ENCODE measurements at regions not wholly inside any gene's neighbourhood (a gene's known extent, or its start where the extent isn't known, plus 50 kb on each side); places are given as distances from the start of the nearest gene placed in this dataset.

- DNase-seq = peak; percentile 16
- H3K36me3 ChIP-seq (replicated peaks) = no peaks in the 10 kb centered on the region
- H3K27me3 ChIP-seq (replicated peaks) = no peaks in the 10 kb centered on the region
- H3K27ac ChIP-seq = no peak overlapping the region
- no peak for TF ChIP-seq CTCF (IDR thresholded peaks at IDR 0.05; ENCODE audit: low read depth, low read length, missing control alignments)
- in situ Hi-C loops (cut with HindIII; ENCODE audit: low pct_ligation_motif_present, low sequenced_read_pairs) = no loop called here
- H3K4me3 ChIP-seq (ENCODE audit: low read depth, low read length) = no peak overlapping the region
Observed at GRCh38 chr6:163999475-164000125, 585.1 kb downstream of the QKI start.

GRCh38 chr6:163998496-163998895, 584.0 kb downstream of the QKI start:
- H3K36me3 ChIP-seq (replicated peaks) = no peaks in the 10 kb centered on the region
- no peak overlapping the region for H3K27ac ChIP-seq
- no peak overlapping the region for H3K4me3 ChIP-seq (ENCODE audit: low read depth, low read length)
- TF ChIP-seq CTCF (IDR thresholded peaks at IDR 0.05; ENCODE audit: low read depth, low read length, missing control alignments) = no peak
- DNase-seq = no peak
- H3K27me3 ChIP-seq (replicated peaks) = no peaks in the 10 kb centered on the region
- in situ Hi-C loops (cut with HindIII; ENCODE audit: low pct_ligation_motif_present, low sequenced_read_pairs) = no loop called here

- Histone ChIP-seq H3K27me3 (replicated peaks) (no peaks in the 10 kb centered on the region), H3K36me3 (replicated peaks) (no peaks in the 10 kb centered on the region), H3K4me3 (ENCODE audit: low read depth, low read length) (no peak overlapping the region), H3K27ac (no peak overlapping the region)
- no peak for DNase-seq
- in situ Hi-C loops (cut with HindIII; ENCODE audit: low pct_ligation_motif_present, low sequenced_read_pairs) = no loop called here
- no peak for TF ChIP-seq CTCF (IDR thresholded peaks at IDR 0.05; ENCODE audit: low read depth, low read length, missing control alignments)
Observed at GRCh38 chr6:163996491-163996890, 582.0 kb downstream of the QKI start.

GRCh38 chr6:163994566-163994965, 580.0 kb downstream of the QKI start:
- H3K27me3 ChIP-seq (replicated peaks) = no peaks in the 10 kb centered on the region
- in situ Hi-C loops (cut with HindIII; ENCODE audit: low pct_ligation_motif_present, low sequenced_read_pairs) = no loop called here
- H3K27ac ChIP-seq = no peak overlapping the region
- TF ChIP-seq CTCF (IDR thresholded peaks at IDR 0.05; ENCODE audit: low read depth, low read length, missing control alignments) = no peak
- no peak overlapping the region for H3K4me3 ChIP-seq (ENCODE audit: low read depth, low read length)
- no peaks in the 10 kb centered on the region for H3K36me3 ChIP-seq (replicated peaks)
- no peak for DNase-seq

- Histone ChIP-seq H3K27me3 (replicated peaks) (no peaks in the 10 kb centered on the region), H3K4me3 (ENCODE audit: low read depth, low read length) (no peak overlapping the region), H3K27ac (no peak overlapping the region), H3K36me3 (replicated peaks) (no peaks in the 10 kb centered on the region)
- TF ChIP-seq CTCF (IDR thresholded peaks at IDR 0.05; ENCODE audit: low read depth, low read length, missing control alignments) = no peak
- DNase-seq = no peak
- in situ Hi-C loops (cut with HindIII; ENCODE audit: low pct_ligation_motif_present, low sequenced_read_pairs) = no loop called here
Observed at GRCh38 chr6:163992701-163993100, 578.2 kb downstream of the QKI start.

GRCh38 chr6:163992056-163992455, 577.5 kb downstream of the QKI start:
- in situ Hi-C loops (cut with HindIII; ENCODE audit: low pct_ligation_motif_present, low sequenced_read_pairs) = no loop called here
- H3K27me3 ChIP-seq (replicated peaks) = no peaks in the 10 kb centered on the region
- no peak overlapping the region for H3K27ac ChIP-seq
- H3K4me3 ChIP-seq (ENCODE audit: low read depth, low read length) = no peak overlapping the region
- DNase-seq = no peak
- H3K36me3 ChIP-seq (replicated peaks) = no peaks in the 10 kb centered on the region
- TF ChIP-seq CTCF (IDR thresholded peaks at IDR 0.05; ENCODE audit: low read depth, low read length, missing control alignments) = no peak

Measured in brain microvascular endothelial cell (primary cell).